ENCODE measurements at regions not wholly inside any gene's neighbourhood (a gene's known extent, or its start where the extent isn't known, plus 50 kb on each side); places are given as distances from the start of the nearest gene placed in this dataset.

- Histone ChIP-seq H3K9me3 (ENCODE audit: control insufficient read depth in 2 of 3, low read length in 3 of 3) (no peaks in the 10 kb centered on the region), H3K36me3 (ENCODE audit: control insufficient read depth in 2 of 3, insufficient read depth in 3 of 3, low read length in 3 of 3) (no peaks in the 10 kb centered on the region), H3K27ac (ENCODE audit: low read depth, low read length) (no peak overlapping the region), H3K4me1 (ENCODE audit: control insufficient read depth in 2 of 2, insufficient read depth in 2 of 2, low read length in 2 of 2) (no peaks in the 10 kb centered on the region), H3K4me3 (ENCODE audit: low read length) (no peak overlapping the region), H3K27me3 (ENCODE audit: control insufficient read depth in 2 of 2, insufficient read depth in 2 of 2, low read length in 2 of 2) (peaks cover 0 to 5% of the 10 kb centered on the region in 2 donors)
- Mint-ChIP-seq H3K27me3 (peaks cover 16 to 62% (median 32%) of the 10 kb centered on the region in 5 donors), H3K9me3 (peaks cover 0 to 15% (median 6%) of the 10 kb centered on the region in 11 donors), H3K27ac (no peak overlapping the region), H3K4me3 (no peak overlapping the region), H3K4me1 (no peaks in the 10 kb centered on the region), H3K36me3 (peaks cover 0 to 5% (median 0%) of the 10 kb centered on the region in 5 donors)
- POLR2A ChIA-PET, result interaction anchor here (0.7 kb wide), 1 partner anchor 81 kb away, joined by 3 read pairs; no protein-coding TSS in a partner anchor
- intact Hi-C loops (cut with micrococcal nuclease), result no loop called here
- no peak for DNase-seq
- no peak for ATAC-seq
- CTCF ChIA-PET, result no interaction called here
These were observed 168.2 kb upstream of the FOXQ1 start for GRCh38 chr6:1143655-1144054.

GRCh38 chr6:1139155-1139890 lies 172.6 kb upstream of the FOXQ1 start:
- intact Hi-C loops (cut with micrococcal nuclease), result no loop called here
- H3K27me3 ChIP-seq (ENCODE audit: control insufficient read depth in 2 of 2, insufficient read depth in 2 of 2, low read length in 2 of 2), result no peaks in the 10 kb centered on the region
- Mint-ChIP-seq H3K27ac (no peak overlapping the region), H3K4me3 (no peak overlapping the region), H3K36me3 (no peaks in the 10 kb centered on the region), H3K9me3 (peaks cover 0 to 12% (median 4%) of the 10 kb centered on the region in 11 donors), H3K27me3 (peaks cover 9 to 34% (median 29%) of the 10 kb centered on the region in 5 donors), H3K4me1 (no peaks in the 10 kb centered on the region)
- ChIA-PET POLR2A (no interaction called here), CTCF (no interaction called here)
- no peak overlapping the region for H3K4me3 ChIP-seq (ENCODE audit: low read length)
- ATAC-seq (no peak), DNase-seq (no peak)
- H3K36me3 ChIP-seq (ENCODE audit: control insufficient read depth in 2 of 3, insufficient read depth in 3 of 3, low read length in 3 of 3), result no peaks in the 10 kb centered on the region
- H3K4me1 ChIP-seq (ENCODE audit: control insufficient read depth in 2 of 2, insufficient read depth in 2 of 2, low read length in 2 of 2), result no peaks in the 10 kb centered on the region
- no peaks in the 10 kb centered on the region for H3K9me3 ChIP-seq (ENCODE audit: control insufficient read depth in 2 of 3, low read length in 3 of 3)
- H3K27ac ChIP-seq (ENCODE audit: low read depth, low read length), result no peak overlapping the region

- no peak overlapping the region for H3K27ac Mint-ChIP-seq
- no peak overlapping the region for H3K4me3 Mint-ChIP-seq
These were observed 174.0 kb upstream of the FOXQ1 start for GRCh38 chr6:1137849-1138248.

GRCh38 chr6:1136827-1137226 lies 175.1 kb upstream of the FOXQ1 start:
- Mint-ChIP-seq H3K9me3 (peaks cover 0 to 12% (median 4%) of the 10 kb centered on the region in 11 donors), H3K27ac (no peak overlapping the region), H3K27me3 (peaks cover 15 to 41% (median 29%) of the 10 kb centered on the region in 5 donors), H3K4me3 (no peak overlapping the region), H3K36me3 (no peaks in the 10 kb centered on the region), H3K4me1 (no peaks in the 10 kb centered on the region)
- no peaks in the 10 kb centered on the region for H3K36me3 ChIP-seq (ENCODE audit: control insufficient read depth in 2 of 3, insufficient read depth in 3 of 3, low read length in 3 of 3)
- POLR2A ChIA-PET, result no interaction called here
- H3K4me3 ChIP-seq (ENCODE audit: low read length), result no peak overlapping the region
- DNase-seq (no peak), ATAC-seq (no peak)
- H3K9me3 ChIP-seq (ENCODE audit: control insufficient read depth in 2 of 3, low read length in 3 of 3), result no peaks in the 10 kb centered on the region
- no peaks in the 10 kb centered on the region for H3K27me3 ChIP-seq (ENCODE audit: control insufficient read depth in 2 of 2, insufficient read depth in 2 of 2, low read length in 2 of 2)
- CTCF ChIA-PET, result no interaction called here
- intact Hi-C loops (cut with micrococcal nuclease), result no loop called here
- no peaks in the 10 kb centered on the region for H3K4me1 ChIP-seq (ENCODE audit: control insufficient read depth in 2 of 2, insufficient read depth in 2 of 2, low read length in 2 of 2)
- H3K27ac ChIP-seq (ENCODE audit: low read depth, low read length), result no peak overlapping the region

More at GRCh38 chr6:1137849-1138248, 174.0 kb upstream of the FOXQ1 start:
- POLR2A ChIA-PET, result no interaction called here
- peaks cover 0 to 12% (median 4%) of the 10 kb centered on the region in 11 donors for H3K9me3 Mint-ChIP-seq
- no peak for DNase-seq
- ATAC-seq, result no peak
- H3K9me3 ChIP-seq (ENCODE audit: control insufficient read depth in 2 of 3, low read length in 3 of 3), result no peaks in the 10 kb centered on the region
- CTCF ChIA-PET, result no interaction called here
- H3K27me3 ChIP-seq (ENCODE audit: control insufficient read depth in 2 of 2, insufficient read depth in 2 of 2, low read length in 2 of 2), result no peaks in the 10 kb centered on the region
- no peaks in the 10 kb centered on the region for H3K4me1 ChIP-seq (ENCODE audit: control insufficient read depth in 2 of 2, insufficient read depth in 2 of 2, low read length in 2 of 2)
- intact Hi-C loops (cut with micrococcal nuclease), result no loop called here
- no peaks in the 10 kb centered on the region for H3K36me3 Mint-ChIP-seq
- no peaks in the 10 kb centered on the region for H3K36me3 ChIP-seq (ENCODE audit: control insufficient read depth in 2 of 3, insufficient read depth in 3 of 3, low read length in 3 of 3)
- no peak overlapping the region for H3K27ac ChIP-seq (ENCODE audit: low read depth, low read length)
- H3K27me3 Mint-ChIP-seq, result peaks cover 14 to 39% (median 33%) of the 10 kb centered on the region in 5 donors
- H3K4me3 ChIP-seq (ENCODE audit: low read length), result no peak overlapping the region
- H3K4me1 Mint-ChIP-seq, result no peaks in the 10 kb centered on the region

- Mint-ChIP-seq H3K4me1 (no peaks in the 10 kb centered on the region), H3K27ac (no peak overlapping the region), H3K27me3 (peaks cover 15 to 41% (median 33%) of the 10 kb centered on the region in 5 donors), H3K4me3 (no peak overlapping the region), H3K9me3 (peaks cover 0 to 12% (median 4%) of the 10 kb centered on the region in 11 donors), H3K36me3 (no peaks in the 10 kb centered on the region)
- H3K4me1 ChIP-seq (ENCODE audit: control insufficient read depth in 2 of 2, insufficient read depth in 2 of 2, low read length in 2 of 2), result no peaks in the 10 kb centered on the region
- ChIA-PET POLR2A (no interaction called here), CTCF (no interaction called here)
- intact Hi-C loops (cut with micrococcal nuclease), result no loop called here
- H3K9me3 ChIP-seq (ENCODE audit: control insufficient read depth in 2 of 3, low read length in 3 of 3), result no peaks in the 10 kb centered on the region
- DNase-seq, result no peak
- no peak overlapping the region for H3K4me3 ChIP-seq (ENCODE audit: low read length)
- H3K27ac ChIP-seq (ENCODE audit: low read depth, low read length), result no peak overlapping the region
- ATAC-seq, result no peak
- H3K36me3 ChIP-seq (ENCODE audit: control insufficient read depth in 2 of 3, insufficient read depth in 3 of 3, low read length in 3 of 3), result no peaks in the 10 kb centered on the region
- no peaks in the 10 kb centered on the region for H3K27me3 ChIP-seq (ENCODE audit: control insufficient read depth in 2 of 2, insufficient read depth in 2 of 2, low read length in 2 of 2)
These were observed 175.5 kb upstream of the FOXQ1 start for GRCh38 chr6:1136415-1136774.

GRCh38 chr6:1135726-1136414 lies 176.0 kb upstream of the FOXQ1 start:
- Mint-ChIP-seq H3K36me3 (no peaks in the 10 kb centered on the region), H3K4me3 (no peak overlapping the region), H3K27ac (no peak overlapping the region), H3K4me1 (no peaks in the 10 kb centered on the region), H3K9me3 (peaks cover 0 to 12% (median 4%) of the 10 kb centered on the region in 11 donors), H3K27me3 (peaks cover 15 to 41% (median 33%) of the 10 kb centered on the region in 5 donors)
- Histone ChIP-seq H3K4me3 (ENCODE audit: low read length) (no peak overlapping the region), H3K36me3 (ENCODE audit: control insufficient read depth in 2 of 3, insufficient read depth in 3 of 3, low read length in 3 of 3) (no peaks in the 10 kb centered on the region), H3K9me3 (ENCODE audit: control insufficient read depth in 2 of 3, low read length in 3 of 3) (no peaks in the 10 kb centered on the region), H3K27me3 (ENCODE audit: control insufficient read depth in 2 of 2, insufficient read depth in 2 of 2, low read length in 2 of 2) (no peaks in the 10 kb centered on the region), H3K4me1 (ENCODE audit: control insufficient read depth in 2 of 2, insufficient read depth in 2 of 2, low read length in 2 of 2) (no peaks in the 10 kb centered on the region), H3K27ac (ENCODE audit: low read depth, low read length) (no peak overlapping the region)
- ChIA-PET CTCF (no interaction called here), POLR2A (no interaction called here)
- ATAC-seq (no peak), DNase-seq (no peak)
- intact Hi-C loops (cut with micrococcal nuclease), result no loop called here
